ENCODE measurements at regions not wholly inside any gene's neighbourhood (a gene's known extent, or its start where the extent isn't known, plus 50 kb on each side); places are given as distances from the start of the nearest gene placed in this dataset.

GRCh38 chr12:30440826-30441602 is 254.7 kb downstream of the IPO8 start:
- Histone ChIP-seq H2BK15ac (ENCODE audit: low read depth, low read length) (no peak overlapping the region), H3K4me1 (ENCODE audit: control insufficient read depth, insufficient read depth, low read length) (peaks cover 2% of the 10 kb centered on the region; the same call in 1 of the 2 replicates), H3K4me3 (ENCODE audit: insufficient read depth, low read depth, low read length) (no peak overlapping the region), H2BK20ac (ENCODE audit: low read depth, low read length) (no peak overlapping the region), H2AK5ac (ENCODE audit: low read depth, low read length) (no peak overlapping the region), H3K23ac (ENCODE audit: low read depth, low read length) (no peak overlapping the region), H3K27ac (ENCODE audit: insufficient read depth, low read length) (no peak overlapping the region), H2AK9ac (replicated peaks; ENCODE audit: low read depth, low read length, poor library complexity) (no peak overlapping the region), H4K91ac (ENCODE audit: insufficient read depth, low read depth, low read length) (no peak overlapping the region), H3K36me3 (ENCODE audit: control insufficient read depth, insufficient read depth, low read length) (no peaks in the 10 kb centered on the region), H2BK120ac (ENCODE audit: low read depth, low read length) (no peak overlapping the region), H4K20me1 (ENCODE audit: insufficient read depth, low read length) (no peaks in the 10 kb centered on the region), H4K5ac (ENCODE audit: low read depth, low read length) (no peak overlapping the region), H3K9me1 (ENCODE audit: insufficient read depth, low read length) (no peaks in the 10 kb centered on the region), H3K14ac (replicated peaks; ENCODE audit: low read depth, low read length) (no peak overlapping the region), H4K8ac (ENCODE audit: low read depth in 2 of 2, low read length in 2 of 2) (no peak overlapping the region), H3K56ac (ENCODE audit: extremely low read depth, insufficient read depth, low read length) (no peak overlapping the region), H3K4me2 (ENCODE audit: low read depth, low read length) (no peak overlapping the region), H3K18ac (ENCODE audit: low read depth, low read length) (no peak overlapping the region), H3K9ac (ENCODE audit: low read depth, low read length) (no peak overlapping the region), H3K9me3 (ENCODE audit: control insufficient read depth, insufficient read depth, low read length) (no peaks in the 10 kb centered on the region), H3K79me1 (ENCODE audit: low read depth in 1 of 2, low read length in 2 of 2) (no peaks in the 10 kb centered on the region), H3K4ac (ENCODE audit: low read depth, low read length) (no peak overlapping the region), H2BK5ac (ENCODE audit: low read depth, low read length, poor library complexity, severe bottlenecking) (no peak overlapping the region), H3K27me3 (ENCODE audit: control insufficient read depth, insufficient read depth, low read length) (no peaks in the 10 kb centered on the region), H2AFZ (replicated peaks; ENCODE audit: low read length, poor library complexity) (no peak overlapping the region)
- intact Hi-C loops (cut with micrococcal nuclease) (loop anchor here (10.0 kb wide), 1 partner anchor 926 kb away; no protein-coding TSS in a partner anchor), in situ Hi-C loops (cut with MboI; ENCODE audit: low sequenced_read_pairs) (no loop called here), dilution Hi-C loops (cut with HindIII; ENCODE audit: low sequenced_read_pairs, unreplicated experiment) (no loop called here)
- CTCF ChIA-PET: interaction anchor here (0.6 to 1.4 kb wide), 7 partner anchors 8 to 766 kb away, joined by 3 to 4 read pairs (median 3); no protein-coding TSS in a partner anchor
- DNase-seq (peak; percentile 27), ATAC-seq (ENCODE audit: low read depth) (peak; percentile 66)
- WGBS, 2 experiments (ENCODE audit: extremely low coverage in 2 of 2, insufficient read length in 1 of 2): 100% methylated on average over 3 of the region's 7 CpGs; no CpG with 5 or more reads in 1 of the 2 experiments
- POLR2A ChIA-PET (ENCODE audit: unreplicated experiment): no interaction called here
- TF ChIP-seq RAD21 (IDR thresholded peaks at IDR 0.05; ENCODE audit: low read length): 0 out of 2 replicates have a peak, but pooled peaks have one; percentile 14
- TF ChIP-seq CTCF (conservative IDR thresholded peaks at IDR 0.05; ENCODE audit: low read depth, low read length): peak; percentile 34; the same call in 1 of the 2 replicates
- no peak for TF ChIP-seq NFE2L2 (IDR thresholded peaks at IDR 0.05; ENCODE audit: low read depth, low read length)
- BruUV-seq (replicated peaks): no TSS peak
